Peyer's patch (tissue), 4 donors: ENCODE measurements at regions not wholly inside any gene's neighbourhood (a gene's known extent, or its start where the extent isn't known, plus 50 kb on each side); places are given as distances from the start of the nearest gene placed in this dataset.

Experiments
- CTCF ChIP-seq, 6 experiments: fragments of 450-650 bp in 4 of 6; fragments of 200-600 bp in 2 of 6; sonication (generic) in 1 of 6; IDR thresholded peaks; one replicate each; pipeline ENCODE4 v1.5.1; 2017 to 2019; ENCODE audit warnings: antibody characterized with exemption in 6 of 6, mild to moderate bottlenecking in 3 of 6, moderate library complexity in 1 of 6
- POLR2A ChIP-seq, 2 donors: fragments of 450-650 bp; IDR thresholded peaks; one replicate each; pipeline ENCODE4 v1.5.1; 2017; ENCODE audit warnings: antibody characterized with exemption in 2 of 2, mild to moderate bottlenecking in 2 of 2, moderate library complexity in 2 of 2

GRCh38 chr3:104755791-104756190, 610.9 kb upstream of the ALCAM start:
- TF ChIP-seq CTCF (IDR thresholded peaks at IDR 0.05) (no peak), POLR2A (IDR thresholded peaks at IDR 0.05) (no peak)
